GM06990 (cell line): ENCODE measurements at regions not wholly inside any gene's neighbourhood (a gene's known extent, or its start where the extent isn't known, plus 50 kb on each side); places are given as distances from the start of the nearest gene placed in this dataset.
"Not testable (repeated sequence)": the region's sequence is repeated elsewhere in the genome, so short reads cannot be mapped to it uniquely, and the experiment has no call there.

Experiments used
- DNase-seq: peaks from one replicate; pipeline ENCODE4 v3.0.0-alpha.2; 2011; ENCODE audit not compliant: insufficient read length; ENCODE audit errors: extremely low read depth
- H3K27me3 ChIP-seq: replicated peaks from 2 replicates; pipeline ENCODE4 v1.6.0; 2011; ENCODE audit warnings: low read length; ENCODE audit not compliant: control insufficient read depth, insufficient read depth
- H3K36me3 ChIP-seq: 2 replicates; pipeline ENCODE4 v1.5.1; 2011; ENCODE audit warnings: low read length; ENCODE audit not compliant: control insufficient read depth, insufficient read depth
- H3K4me3 ChIP-seq: replicated peaks from 2 replicates; pipeline ENCODE4 v1.5.1; 2011; ENCODE audit warnings: low read depth, mild to moderate bottlenecking, control low read depth, low read length
- TF ChIP-seq, protein P1 (sequence below): IDR thresholded peaks from 2 replicates; pipeline ENCODE4 v1.5.1; 2011; ENCODE audit warnings: low read length, control low read depth, mild to moderate bottlenecking, inconsistent platforms; ENCODE audit not compliant: insufficient read depth, poor library complexity, severe bottlenecking

DNA sequence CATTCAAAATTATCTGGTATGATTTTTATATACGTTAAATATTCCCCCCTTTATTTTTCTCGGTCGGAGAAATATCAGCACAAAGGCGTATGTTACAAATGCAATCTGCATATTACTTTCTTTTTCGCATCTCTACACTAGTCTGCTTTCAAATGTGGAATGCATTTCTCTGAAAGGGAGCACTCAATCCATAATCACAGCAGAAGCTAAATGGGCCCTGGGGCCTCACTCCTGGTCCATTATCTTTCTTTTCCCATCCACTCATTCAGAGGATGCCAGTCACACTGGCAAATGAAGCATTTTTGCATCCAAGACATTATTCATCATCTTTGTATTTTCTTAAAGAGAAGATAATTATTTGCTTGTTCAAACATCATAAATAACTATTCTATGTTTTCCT, 295.2 kb upstream of the LRP1B start:
- Histone ChIP-seq H3K4me3 (no peak overlapping the region), H3K27me3 (no peaks in the 10 kb centered on the region), H3K36me3 (no peaks in the 10 kb centered on the region)
- DNase-seq = no peak
- TF ChIP-seq, protein P1, sequence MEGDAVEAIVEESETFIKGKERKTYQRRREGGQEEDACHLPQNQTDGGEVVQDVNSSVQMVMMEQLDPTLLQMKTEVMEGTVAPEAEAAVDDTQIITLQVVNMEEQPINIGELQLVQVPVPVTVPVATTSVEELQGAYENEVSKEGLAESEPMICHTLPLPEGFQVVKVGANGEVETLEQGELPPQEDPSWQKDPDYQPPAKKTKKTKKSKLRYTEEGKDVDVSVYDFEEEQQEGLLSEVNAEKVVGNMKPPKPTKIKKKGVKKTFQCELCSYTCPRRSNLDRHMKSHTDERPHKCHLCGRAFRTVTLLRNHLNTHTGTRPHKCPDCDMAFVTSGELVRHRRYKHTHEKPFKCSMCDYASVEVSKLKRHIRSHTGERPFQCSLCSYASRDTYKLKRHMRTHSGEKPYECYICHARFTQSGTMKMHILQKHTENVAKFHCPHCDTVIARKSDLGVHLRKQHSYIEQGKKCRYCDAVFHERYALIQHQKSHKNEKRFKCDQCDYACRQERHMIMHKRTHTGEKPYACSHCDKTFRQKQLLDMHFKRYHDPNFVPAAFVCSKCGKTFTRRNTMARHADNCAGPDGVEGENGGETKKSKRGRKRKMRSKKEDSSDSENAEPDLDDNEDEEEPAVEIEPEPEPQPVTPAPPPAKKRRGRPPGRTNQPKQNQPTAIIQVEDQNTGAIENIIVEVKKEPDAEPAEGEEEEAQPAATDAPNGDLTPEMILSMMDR = no peak

DNA sequence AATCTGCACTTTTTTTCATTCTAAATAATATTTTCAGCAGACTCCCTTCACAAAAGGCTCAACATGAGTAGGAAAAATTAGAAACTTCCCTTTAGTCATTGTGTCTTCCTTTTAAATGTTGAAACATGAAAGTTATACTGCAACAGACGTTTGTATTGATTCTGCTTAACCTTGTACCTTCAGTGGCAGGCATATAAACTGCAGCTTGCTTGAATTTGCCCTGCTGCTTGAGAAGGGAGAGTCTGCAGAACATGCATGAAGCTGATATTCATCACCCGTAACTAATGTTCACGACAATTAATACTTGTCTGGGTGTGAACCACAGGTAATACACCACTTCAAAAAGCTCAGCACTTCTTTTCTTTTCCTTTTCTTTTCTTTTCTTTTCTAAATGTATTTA, 294.7 kb upstream of the LRP1B start:
- no peak for DNase-seq
- TF ChIP-seq, protein P1 = no peak
- no peaks in the 10 kb centered on the region for H3K36me3 ChIP-seq
- no peak overlapping the region for H3K4me3 ChIP-seq
- H3K27me3 ChIP-seq = no peaks in the 10 kb centered on the region

DNA sequence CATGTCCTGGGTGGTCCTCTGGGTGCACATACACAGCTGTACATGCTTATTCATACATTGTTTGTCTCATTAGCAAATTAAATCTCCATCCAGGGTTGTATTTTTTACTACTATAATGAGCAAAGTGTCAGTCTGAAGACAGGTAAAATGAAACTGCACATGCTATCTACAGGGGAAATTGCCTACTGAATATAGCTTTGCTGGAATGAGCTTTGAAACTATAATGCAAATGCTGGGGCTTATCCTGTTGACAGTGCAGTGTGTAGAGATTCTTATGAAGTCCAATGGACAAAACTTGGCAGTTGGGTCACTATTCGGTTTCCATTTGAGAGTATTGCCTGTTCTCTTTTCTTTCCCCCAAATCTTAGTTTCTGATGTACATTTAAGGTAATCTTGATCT, 292.8 kb upstream of the LRP1B start:
- DNase-seq = no peak
- Histone ChIP-seq H3K36me3 (no peaks in the 10 kb centered on the region), H3K27me3 (no peaks in the 10 kb centered on the region), H3K4me3 (no peak overlapping the region)
- TF ChIP-seq, protein P1 = no peak

DNA sequence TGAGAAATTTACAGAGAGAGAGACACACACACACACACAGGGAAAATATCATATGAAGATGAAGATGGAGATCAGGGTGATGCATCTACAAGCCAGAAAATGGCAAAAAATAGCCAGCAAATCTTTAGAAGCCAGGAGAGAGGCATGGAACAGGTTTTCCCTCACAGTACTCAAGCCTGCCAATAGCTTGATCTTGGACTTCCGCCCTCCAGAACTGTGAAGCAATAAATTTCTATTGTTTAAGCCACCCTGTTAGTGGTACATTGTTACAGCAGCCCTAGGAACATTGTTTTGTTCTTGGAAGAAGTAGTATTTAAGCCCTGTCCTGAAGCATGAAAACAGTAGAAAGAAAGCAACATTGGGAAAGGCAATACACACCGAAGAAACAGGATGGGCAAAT, 292.0 kb upstream of the LRP1B start:
- Histone ChIP-seq H3K27me3 (no peaks in the 10 kb centered on the region), H3K4me3 (no peak overlapping the region), H3K36me3 (no peaks in the 10 kb centered on the region)
- no peak for DNase-seq
- TF ChIP-seq, protein P1 = no peak

DNA sequence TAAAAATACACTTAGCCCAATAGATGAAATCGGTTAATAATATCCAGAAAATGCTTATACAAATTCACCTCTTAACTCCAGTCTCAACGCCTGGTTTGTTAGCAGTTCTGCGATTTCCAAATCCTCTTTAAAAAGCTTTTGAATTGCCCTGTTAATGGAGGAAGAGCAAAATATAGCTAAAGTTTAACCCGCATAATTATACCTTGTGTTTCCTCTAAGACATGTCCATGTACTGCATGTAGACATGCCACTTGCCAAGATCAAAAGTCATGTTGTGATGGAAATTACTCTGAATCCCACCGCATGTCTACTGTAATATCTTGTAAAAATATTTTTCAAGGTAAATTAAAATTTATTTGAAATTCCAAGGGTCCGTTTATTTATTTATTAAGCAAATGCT, 291.2 kb upstream of the LRP1B start:
- TF ChIP-seq, protein P1 = no peak

DNA sequence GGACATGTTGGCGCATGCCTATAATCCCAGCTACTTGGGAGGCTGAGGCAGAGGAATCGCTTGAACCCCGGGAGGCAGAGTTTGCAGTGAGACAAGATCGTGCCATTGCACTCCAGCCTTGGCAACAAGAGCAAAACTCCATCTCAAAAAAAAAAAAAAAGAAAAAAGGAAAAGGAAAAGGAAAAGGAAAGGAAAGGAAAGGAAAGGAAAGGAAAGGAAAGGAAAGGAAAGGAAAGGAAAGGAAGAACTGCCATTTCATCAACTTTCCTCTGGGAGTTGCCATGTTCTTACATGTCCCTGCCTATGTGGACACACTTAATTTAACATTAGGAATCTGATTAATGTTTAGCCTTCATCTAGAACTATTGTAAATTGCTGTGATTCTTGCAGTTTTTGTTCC, 287.9 kb upstream of the LRP1B start:
- not testable (repeated sequence) for H3K4me3 ChIP-seq, DNase-seq, H3K27me3 ChIP-seq, H3K36me3 ChIP-seq

More for the DNA sequence above, 291.2 kb upstream of the LRP1B start:
- Histone ChIP-seq H3K4me3 (no peak overlapping the region), H3K36me3 (no peaks in the 10 kb centered on the region), H3K27me3 (no peaks in the 10 kb centered on the region)
- no peak for DNase-seq

DNA sequence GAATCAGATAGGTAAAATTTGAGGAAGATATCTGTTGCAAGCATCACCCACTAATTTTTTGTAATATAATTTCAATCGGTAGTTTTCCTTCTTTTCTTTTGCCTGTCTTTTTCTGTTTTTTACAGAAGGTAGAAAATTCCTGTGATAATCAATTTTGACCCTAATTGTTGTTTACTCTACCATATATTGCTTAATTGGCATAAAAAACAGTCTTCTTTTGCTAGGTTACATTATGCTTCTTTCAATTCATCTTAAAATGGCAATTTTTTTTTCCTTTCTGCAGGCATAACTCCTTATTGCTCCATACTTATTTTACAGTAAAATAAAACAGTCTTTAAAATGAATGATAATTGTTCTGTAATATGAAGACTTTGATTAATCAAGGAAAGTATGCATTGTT, 286.2 kb upstream of the LRP1B start:
- TF ChIP-seq, protein P1 = no peak
- no peak for DNase-seq
- no peak overlapping the region for H3K4me3 ChIP-seq
- H3K36me3 ChIP-seq = no peaks in the 10 kb centered on the region
- no peaks in the 10 kb centered on the region for H3K27me3 ChIP-seq
